Gastrocnemius medialis (tissue), 4 donors: ENCODE measurements at regions not wholly inside any gene's neighbourhood (a gene's known extent, or its start where the extent isn't known, plus 50 kb on each side); places are given as distances from the start of the nearest gene placed in this dataset.
"Not testable (repeated sequence)": the region's sequence is repeated elsewhere in the genome, so short reads cannot be mapped to it uniquely, and the experiment has no call there.

Source experiments
- ATAC-seq, 2 donors: fragments of 150-250 bp; one replicate each; pipeline ENCODE4 v1.9.1; 2016
- DNase-seq, 2 donors: peaks; one replicate each; pipeline ENCODE4 v3.0.0-alpha.2; 2019
- H3K27ac ChIP-seq, 4 donors: fragments of 200-600 bp; sonication (generic); 1 replicate in 1 of 4; 2 replicates in 3 of 4; pipeline ENCODE4 v1.5.1; 2016 to 2018; ENCODE audit warnings: mild to moderate bottlenecking in 2 of 4, moderate library complexity in 1 of 4
- H3K27me3 ChIP-seq, 3 donors: fragments of 200-600 bp; sonication (generic) in 2 of 3; 1 replicate in 1 of 3; 2 replicates in 2 of 3; pipeline versions ENCODE4 v1.5.1 to v1.6.0; 2016 to 2019; ENCODE audit warnings: mild to moderate bottlenecking in 1 of 3, moderate library complexity in 1 of 3
- H3K36me3 ChIP-seq, 2 donors: fragments of 200-600 bp; sonication (generic) in 1 of 2; one replicate each; pipeline ENCODE4 v1.5.1; 2017 to 2018
- H3K4me1 ChIP-seq, 2 donors: fragments of 200-600 bp; sonication (generic) in 1 of 2; one replicate each; pipeline ENCODE4 v1.5.1; 2016 to 2017; ENCODE audit warnings: mild to moderate bottlenecking in 2 of 2
- H3K4me3 ChIP-seq, 4 donors: fragments of 200-600 bp; sonication (generic) in 3 of 4; 1 replicate in 1 of 4; 2 replicates in 3 of 4; pipeline ENCODE4 v1.5.1; 2016 to 2019; ENCODE audit warnings: mild to moderate bottlenecking in 2 of 4
- H3K9me3 ChIP-seq, 3 donors: fragments of 200-600 bp; sonication (generic) in 2 of 3; 1 replicate in 1 of 3; 2 replicates in 2 of 3; pipeline ENCODE4 v1.5.1; 2016 to 2019
- CTCF ChIP-seq, 5 experiments: fragments of 450-650 bp in 3 of 5; fragments of 200-600 bp in 2 of 5; sonication (generic) in 2 of 5; IDR thresholded peaks in 4 of 5; conservative IDR thresholded peaks in 1 of 5; 1 replicate in 4 of 5; 2 replicates in 1 of 5; pipeline ENCODE4 v1.5.1; 2016 to 2019; ENCODE audit warnings: antibody characterized with exemption in 5 of 5, mild to moderate bottlenecking in 3 of 5, moderate library complexity in 3 of 5
- POLR2A ChIP-seq, 2 donors: fragments of 450-650 bp; IDR thresholded peaks; one replicate each; pipeline ENCODE4 v1.6.1; 2017; ENCODE audit warnings: antibody characterized with exemption in 2 of 2, mild to moderate bottlenecking in 2 of 2, moderate library complexity in 2 of 2
- in situ Hi-C, 4 donors: fragments of 200-750 bp; cut with MboI; loops; one replicate each; pipeline versions ENCODE4 v1.15.0 to v1.8.0; 2017; ENCODE audit warnings: low sequenced_read_pairs in 4 of 4
- intact Hi-C: fragments of 100-400 bp; cut with DNase I; formaldehyde crosslinking; loops from one replicate; pipeline ENCODE4 v1.15.1; 2023; ENCODE audit warnings: low total_unique reads

GRCh38 chr14:61146899-61147298 is 134.2 kb downstream of the TMEM30B start:
- intact Hi-C loops: loop anchor here (5.0 to 10.0 kb wide), 4 partner anchors 110 to 1052 kb away; partner anchors contain the start of gene PCNX4
- in situ Hi-C loops: no loop called here
- H3K4me3 ChIP-seq: no peak overlapping the region
- H3K9me3 ChIP-seq: no peaks in the 10 kb centered on the region
- TF ChIP-seq POLR2A (IDR thresholded peaks at IDR 0.05) (no peak), CTCF (IDR thresholded peaks at IDR 0.05 in 4 of 5, conservative IDR thresholded peaks at IDR 0.05 in 1 of 5) (no peak)
- no peaks in the 10 kb centered on the region for H3K36me3 ChIP-seq
- H3K4me1 ChIP-seq: peaks cover 35 to 43% of the 10 kb centered on the region in 2 donors
- no peaks in the 10 kb centered on the region for H3K27me3 ChIP-seq
- ATAC-seq (no peak), DNase-seq (no peak)
- H3K27ac ChIP-seq: peak overlapping the region; percentile 84 to 95 (median 88)

GRCh38 chr14:61145903-61146481 is 135.1 kb downstream of the TMEM30B start:
- Histone ChIP-seq H3K4me3 (no peak overlapping the region), H3K27ac (peak overlapping the region; percentile 84 to 95 (median 88)), H3K4me1 (peaks cover 35 to 43% of the 10 kb centered on the region in 2 donors), H3K36me3 (no peaks in the 10 kb centered on the region), H3K27me3 (no peaks in the 10 kb centered on the region), H3K9me3 (no peaks in the 10 kb centered on the region)
- TF ChIP-seq POLR2A (IDR thresholded peaks at IDR 0.05) (no peak), CTCF (IDR thresholded peaks at IDR 0.05 in 4 of 5, conservative IDR thresholded peaks at IDR 0.05 in 1 of 5) (no peak)
- ATAC-seq (no peak), DNase-seq (no peak)
- in situ Hi-C loops: no loop called here
- intact Hi-C loops: loop anchor here (2.0 to 10.0 kb wide), 5 partner anchors 15 to 1051 kb away; partner anchors contain the start of gene PCNX4

GRCh38 chr14:61145034-61145902 is 135.9 kb downstream of the TMEM30B start:
- no peak overlapping the region for H3K4me3 ChIP-seq
- no peaks in the 10 kb centered on the region for H3K9me3 ChIP-seq
- H3K27ac ChIP-seq: peak overlapping the region; percentile 84 to 95 (median 88)
- in situ Hi-C loops: no loop called here
- ATAC-seq: peak; percentile 80 to 85
- intact Hi-C loops: loop anchor here (2.0 to 10.0 kb wide), 5 partner anchors 14 to 1050 kb away; partner anchors contain the start of gene PCNX4
- H3K27me3 ChIP-seq: no peaks in the 10 kb centered on the region
- TF ChIP-seq POLR2A (IDR thresholded peaks at IDR 0.05): no peak
- DNase-seq: peak; percentile 67 to 76
- no peaks in the 10 kb centered on the region for H3K36me3 ChIP-seq
- peaks cover 35 to 46% of the 10 kb centered on the region in 2 donors for H3K4me1 ChIP-seq

GRCh38 chr14:61144117-61145033 is 136.8 kb downstream of the TMEM30B start:
- DNase-seq, H3K9me3 ChIP-seq, in situ Hi-C loops, H3K27me3 ChIP-seq, H3K36me3 ChIP-seq, H3K4me3 ChIP-seq: not testable (repeated sequence)
- intact Hi-C loops: loop anchor here (2.0 to 10.0 kb wide), 5 partner anchors 14 to 1050 kb away; partner anchors contain the start of gene PCNX4
- H3K27ac ChIP-seq: peak overlapping the region; percentile 84 to 95 (median 88)
- ATAC-seq: peak in 1 of 2 donors; percentile 9
- peaks cover 35 to 48% of the 10 kb centered on the region in 2 donors for H3K4me1 ChIP-seq

GRCh38 chr14:61140872-61141271 is 140.3 kb downstream of the TMEM30B start:
- Histone ChIP-seq H3K9me3 (no peaks in the 10 kb centered on the region), H3K4me1 (peaks cover 9 to 18% of the 10 kb centered on the region in 2 donors), H3K27me3 (no peaks in the 10 kb centered on the region), H3K4me3 (no peak overlapping the region), H3K36me3 (no peaks in the 10 kb centered on the region), H3K27ac (no peak overlapping the region)
- in situ Hi-C loops (no loop called here), intact Hi-C loops (loop anchor here (10.0 kb wide), 2 partner anchors 276 to 1046 kb away; partner anchors contain the start of gene PCNX4)
- TF ChIP-seq POLR2A (IDR thresholded peaks at IDR 0.05): no peak
- no peak for TF ChIP-seq CTCF (IDR thresholded peaks at IDR 0.05 in 4 of 5, conservative IDR thresholded peaks at IDR 0.05 in 1 of 5)
- DNase-seq (no peak), ATAC-seq (no peak)
